ENCODE measurements at regions not wholly inside any gene's neighbourhood (a gene's known extent, or its start where the extent isn't known, plus 50 kb on each side); places are given as distances from the start of the nearest gene placed in this dataset.

DNA sequence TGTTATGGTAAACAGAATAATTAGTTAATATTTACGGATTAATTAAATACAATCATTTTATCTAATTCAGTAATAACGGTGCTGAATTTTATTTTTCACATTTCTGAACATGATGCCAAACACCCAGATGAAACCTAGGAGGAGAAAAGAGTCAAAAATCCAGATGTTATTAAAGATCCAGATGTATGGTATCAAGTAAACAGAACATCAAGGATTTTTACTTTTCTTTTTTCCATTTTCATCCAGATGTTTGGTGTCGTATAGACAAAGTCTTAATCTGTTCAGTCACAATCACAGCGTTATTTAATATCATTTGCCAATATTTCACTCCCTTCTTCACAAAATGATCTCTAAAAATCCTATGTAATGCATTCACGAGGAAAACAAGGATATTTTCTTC lies 64.0 kb upstream of the NR2F2 start:
- no peak for DNase-seq

DNA sequence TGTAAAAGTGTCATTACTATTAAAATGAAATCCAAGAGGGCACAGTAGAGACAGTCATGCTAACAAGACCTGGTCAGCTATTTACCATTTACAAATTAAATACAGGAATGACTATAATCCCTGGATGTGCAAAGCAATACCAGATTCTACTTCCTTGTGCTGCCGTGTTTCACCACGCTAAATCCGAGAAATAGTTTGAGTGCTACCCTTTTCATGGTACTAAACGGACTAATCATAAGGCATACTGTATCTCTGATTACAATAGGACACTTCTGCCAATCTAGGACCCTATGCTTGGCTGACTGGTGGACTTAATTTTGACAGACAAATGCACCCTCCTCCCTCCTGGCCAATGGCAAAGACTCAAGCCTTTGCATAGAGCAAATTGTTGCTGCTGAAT lies 63.0 kb upstream of the NR2F2 start:
- DNase-seq = no peak

DNA sequence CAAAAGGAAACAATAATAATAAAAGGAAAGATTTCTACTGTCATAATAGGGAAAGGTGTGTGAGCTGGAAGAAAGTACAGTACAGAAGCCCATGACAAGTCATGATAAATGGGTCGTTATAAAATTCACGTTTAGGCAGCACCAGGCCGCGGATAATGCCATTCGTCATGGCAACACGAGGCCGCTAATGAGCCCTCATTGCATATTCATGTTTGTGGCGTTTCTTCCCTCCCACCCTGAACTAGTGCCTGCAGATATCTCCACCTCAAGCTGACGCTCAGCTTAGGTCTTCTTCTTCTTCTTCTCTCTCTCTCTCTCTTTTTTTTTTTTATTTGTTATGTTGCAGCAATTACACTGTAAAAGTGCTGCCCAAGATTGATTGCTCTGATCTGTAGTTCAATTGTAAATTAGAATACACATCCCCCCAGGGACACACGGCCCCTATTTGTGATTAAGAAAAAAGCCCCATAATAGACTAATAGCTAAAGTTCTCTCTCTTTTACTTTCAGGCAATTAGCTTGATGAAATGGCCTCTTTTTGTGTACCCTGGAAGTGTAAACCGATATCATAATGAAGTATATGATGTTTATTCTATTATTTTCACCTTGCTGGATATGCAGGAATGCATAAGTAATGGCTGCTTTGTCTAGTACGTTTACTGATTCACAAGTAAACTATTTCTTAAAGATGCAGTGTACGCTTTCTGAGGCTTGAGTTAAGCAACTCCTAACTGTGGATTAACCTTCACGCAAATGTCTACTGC lies 61.9 kb upstream of the NR2F2 start:
- DNase-seq = no peak

DNA sequence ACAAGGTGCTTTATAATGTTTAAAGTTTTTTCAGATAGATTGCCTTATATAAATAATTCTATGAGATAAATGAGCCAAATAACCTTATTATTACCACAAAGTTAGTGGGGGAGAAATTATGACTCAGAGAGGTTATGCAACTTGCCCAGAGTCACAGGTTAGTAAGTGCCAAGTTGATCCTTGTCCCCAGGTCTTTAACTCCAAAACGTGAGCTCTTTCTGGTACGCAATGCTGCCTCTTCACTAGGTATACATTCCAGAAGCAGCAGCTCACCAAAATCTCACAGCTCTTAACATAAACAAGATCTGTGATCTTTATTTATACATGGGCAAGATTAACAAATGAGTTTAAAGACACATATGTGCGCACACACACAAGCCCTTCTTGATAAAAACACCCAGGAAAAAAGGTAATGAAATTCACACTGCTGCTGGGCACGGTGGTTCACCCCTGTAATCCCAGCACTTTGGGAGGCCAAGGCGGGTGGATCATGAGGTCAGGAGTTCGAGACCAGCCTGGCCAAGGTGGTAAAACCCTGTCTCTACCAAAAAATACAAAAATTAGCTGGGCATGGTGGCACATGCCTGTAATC lies 59.8 kb upstream of the NR2F2 start:
- DNase-seq = no peak

DNA sequence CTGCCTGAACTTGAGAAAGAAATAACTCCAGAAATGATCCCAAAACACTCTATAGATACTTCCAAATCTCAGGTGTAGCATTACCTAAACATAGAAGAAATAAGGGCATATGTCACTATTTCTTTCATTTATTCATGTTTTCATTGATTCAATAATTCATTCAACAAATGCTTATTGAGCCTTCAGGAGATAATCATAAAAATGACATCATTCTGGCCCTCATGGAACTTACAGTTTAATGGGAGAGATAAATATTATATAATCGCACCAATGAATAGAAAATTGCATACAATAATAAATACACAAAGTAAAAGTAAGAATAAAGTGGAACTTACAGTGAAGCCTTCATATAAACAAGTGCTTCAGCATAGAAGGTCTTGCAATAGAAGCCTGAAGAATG lies 58.1 kb upstream of the NR2F2 start:
- DNase-seq = no peak

DNA sequence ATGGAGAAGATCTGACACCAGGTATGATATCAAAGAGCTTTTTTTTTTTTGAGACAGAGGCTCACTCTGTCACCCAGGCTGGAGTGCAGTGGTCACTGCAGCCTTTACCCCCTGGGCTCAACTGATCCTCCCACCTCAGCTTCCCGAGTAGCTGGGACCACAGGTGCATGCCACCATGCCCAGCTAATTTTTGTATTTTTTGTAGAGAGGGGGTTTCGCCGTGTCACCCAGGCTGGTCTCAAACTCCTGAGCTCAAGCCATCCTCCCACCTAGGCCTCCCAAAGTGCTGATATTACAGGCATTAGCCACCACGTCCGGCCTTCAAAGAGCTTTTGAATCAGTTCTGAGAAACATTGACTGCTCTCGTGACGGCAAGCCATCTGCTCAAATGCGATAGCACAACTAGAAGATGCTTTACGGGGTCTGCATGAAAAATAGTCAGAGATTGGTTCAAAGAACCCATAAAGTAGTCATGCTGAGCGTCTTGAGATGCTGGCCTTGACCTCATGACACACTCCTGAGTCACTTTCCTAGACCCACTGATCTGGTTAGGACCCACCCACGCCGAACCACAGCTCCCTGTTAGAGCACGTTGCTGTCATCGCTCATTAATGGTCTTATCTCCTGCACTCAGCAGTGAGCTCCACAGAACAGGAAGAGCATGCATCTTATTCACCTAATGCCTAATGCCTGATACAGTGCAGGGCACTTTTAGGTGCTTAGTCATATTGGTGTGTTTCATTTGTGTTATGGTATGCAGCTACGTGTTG lies 57.0 kb upstream of the NR2F2 start:
- no peak for DNase-seq

DNA sequence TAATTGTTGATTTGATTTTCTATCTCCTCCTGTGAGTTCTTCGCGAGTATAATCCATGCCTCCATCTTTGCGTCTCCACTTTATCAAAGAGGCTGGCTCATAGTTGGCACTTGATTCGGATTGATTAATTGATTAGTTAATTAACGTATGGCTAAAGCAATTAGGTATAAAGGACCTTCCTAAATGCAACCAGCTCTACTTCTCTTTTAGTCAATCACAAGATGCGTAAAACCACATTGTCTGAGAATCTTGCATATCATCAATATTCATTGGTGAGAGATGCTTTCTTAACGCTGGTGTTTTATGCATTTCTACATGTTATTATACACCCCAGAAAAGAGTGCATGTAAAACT lies 56.4 kb upstream of the NR2F2 start:
- DNase-seq = no peak

DNA sequence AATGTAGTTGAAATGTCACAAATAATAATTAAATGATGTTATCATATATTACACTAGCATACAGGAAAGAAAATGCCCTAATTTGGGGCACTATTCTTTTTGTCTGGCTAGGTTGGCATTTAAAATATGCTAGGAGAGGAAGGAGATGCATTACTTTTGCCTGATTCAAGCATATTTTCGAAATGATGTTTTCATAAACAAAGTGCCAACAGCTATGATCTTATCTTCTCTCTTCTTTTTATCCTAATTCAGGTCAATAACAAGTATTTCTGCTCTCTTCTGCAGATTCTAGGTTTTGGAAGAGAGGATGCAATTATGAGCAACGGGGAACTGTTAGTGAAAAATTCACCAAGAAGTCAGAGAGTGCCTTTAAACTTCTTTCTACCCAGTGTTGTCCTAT lies 55.8 kb upstream of the NR2F2 start:
- no peak for DNase-seq

DNA sequence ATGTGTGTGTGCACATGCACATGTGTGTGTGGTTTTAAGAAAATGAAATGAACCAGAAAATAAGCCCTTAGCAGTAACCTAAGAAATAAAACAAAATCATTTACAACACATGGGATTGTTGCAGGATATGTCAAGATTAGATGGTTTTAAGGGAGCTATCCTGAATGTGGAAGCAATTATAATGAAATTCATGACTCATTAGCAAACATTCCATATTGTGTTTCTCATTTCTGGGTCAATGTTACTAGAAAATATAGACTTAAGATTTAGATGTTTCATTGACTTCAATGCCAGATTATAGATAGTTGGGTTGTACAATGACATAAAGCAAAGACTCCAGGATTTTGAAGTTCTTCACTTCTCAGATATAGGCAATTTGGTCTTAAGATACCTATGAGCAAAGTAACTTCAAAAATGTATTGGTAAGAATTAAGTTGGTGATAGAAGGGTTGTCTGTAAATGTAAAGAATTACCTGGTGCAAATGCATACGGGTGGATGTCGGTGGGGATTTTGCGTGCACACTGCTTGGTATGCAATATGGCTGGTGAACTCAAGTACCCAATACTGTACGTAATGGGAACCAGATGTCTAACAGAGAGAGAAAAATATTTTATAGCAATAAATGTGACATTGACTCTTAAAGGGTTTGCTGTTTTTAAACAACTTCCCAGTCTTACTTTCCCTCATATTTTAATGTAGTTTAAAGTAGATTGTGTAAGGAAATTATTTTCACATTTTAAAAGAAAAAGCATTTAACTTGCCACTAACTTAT lies 53.9 kb upstream of the NR2F2 start:
- no peak for DNase-seq

Data from NCI-H774 (cell line).